HG03039 (cell line): ENCODE measurements at regions not wholly inside any gene's neighbourhood (a gene's known extent, or its start where the extent isn't known, plus 50 kb on each side); places are given as distances from the start of the nearest gene placed in this dataset.
"Not testable (repeated sequence)": the region's sequence is repeated elsewhere in the genome, so short reads cannot be mapped to it uniquely, and the experiment has no call there.

Source experiments
- ATAC-seq: cut with Tn5 transposase; IDR thresholded peaks from one replicate; pipeline ENCODE4 v1.9.1; 2021; ENCODE audit warnings: mild to moderate bottlenecking, moderate library complexity; ENCODE audit not compliant: unreplicated experiment

DNA sequence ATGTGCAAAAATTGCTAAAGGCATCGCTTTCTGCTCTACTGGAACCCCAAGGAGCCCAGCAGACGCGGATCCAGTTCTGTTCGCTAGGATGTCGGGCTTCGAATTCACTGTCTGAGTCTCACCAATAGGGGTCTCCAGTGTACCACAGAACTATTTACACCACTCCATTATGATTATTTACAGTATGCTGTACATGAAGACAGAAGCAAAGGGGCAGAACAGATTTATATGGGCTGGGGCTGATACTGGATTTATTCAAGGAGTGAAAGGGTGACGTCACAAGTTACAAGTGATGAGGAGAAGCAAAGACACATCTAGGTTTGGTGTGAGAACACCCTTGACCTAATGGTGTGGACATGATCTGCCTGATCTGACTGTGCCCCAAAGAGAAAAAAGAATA lies 185.3 kb upstream of the ATP5MC3 start:
- peak; percentile 76 for ATAC-seq

DNA sequence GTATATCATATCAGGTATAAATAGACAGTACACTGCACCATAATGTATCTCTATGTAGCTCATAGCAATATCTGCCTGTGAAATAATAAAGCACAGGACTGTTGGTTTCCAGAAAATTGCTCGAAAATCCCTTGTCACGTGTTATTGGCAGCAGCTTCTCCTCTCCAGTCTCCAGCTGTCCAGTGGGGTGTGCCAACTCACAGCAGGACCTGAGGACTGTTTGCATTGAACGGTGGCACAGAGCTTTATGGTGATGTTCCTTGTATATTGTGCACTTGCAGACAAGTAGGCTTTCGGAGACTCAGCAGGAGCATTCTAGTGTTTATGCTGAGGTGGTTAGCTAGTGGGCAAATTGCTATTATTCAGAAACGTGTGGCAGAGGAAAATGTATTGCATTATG lies 182.2 kb upstream of the ATP5MC3 start:
- ATAC-seq = no peak

DNA sequence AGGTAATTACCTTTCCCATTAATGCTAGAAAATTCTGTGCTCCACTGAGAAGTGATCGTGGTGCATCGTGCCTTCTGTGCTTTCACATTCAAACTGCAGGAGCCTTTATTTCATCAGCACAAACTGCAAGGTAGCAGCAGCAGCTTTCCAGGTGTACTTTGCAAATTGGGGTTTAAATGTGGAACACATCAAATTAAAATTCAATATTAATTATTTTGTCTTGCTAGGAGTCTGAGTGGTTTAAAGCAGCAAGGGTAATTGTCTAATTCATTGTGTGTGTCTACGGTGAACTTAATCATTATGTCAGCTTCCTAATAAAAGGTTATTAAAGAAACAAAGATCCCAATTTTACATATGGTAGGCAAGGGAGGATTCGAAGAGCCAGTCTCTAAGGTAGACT lies 180.8 kb upstream of the ATP5MC3 start:
- ATAC-seq = no peak

DNA sequence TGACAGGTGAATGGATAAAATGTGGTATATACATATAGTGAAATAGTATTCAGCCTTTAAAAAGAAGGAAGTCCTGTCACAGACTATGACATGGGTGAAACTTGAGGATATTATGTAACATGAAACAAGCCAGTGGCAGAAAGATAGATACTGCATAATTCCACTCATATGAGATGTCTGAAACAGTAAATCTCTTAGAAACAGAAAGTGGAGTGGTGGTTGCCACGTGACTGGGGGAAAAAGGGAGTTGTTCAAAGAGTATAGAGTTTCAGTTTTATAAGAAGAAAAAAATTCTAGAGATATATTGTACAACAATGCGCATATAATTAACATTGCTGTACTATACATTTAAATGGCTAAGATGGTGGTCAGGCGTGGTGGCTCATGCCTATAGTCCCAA lies 178.2 kb upstream of the ATP5MC3 start:
- ATAC-seq = no peak

DNA sequence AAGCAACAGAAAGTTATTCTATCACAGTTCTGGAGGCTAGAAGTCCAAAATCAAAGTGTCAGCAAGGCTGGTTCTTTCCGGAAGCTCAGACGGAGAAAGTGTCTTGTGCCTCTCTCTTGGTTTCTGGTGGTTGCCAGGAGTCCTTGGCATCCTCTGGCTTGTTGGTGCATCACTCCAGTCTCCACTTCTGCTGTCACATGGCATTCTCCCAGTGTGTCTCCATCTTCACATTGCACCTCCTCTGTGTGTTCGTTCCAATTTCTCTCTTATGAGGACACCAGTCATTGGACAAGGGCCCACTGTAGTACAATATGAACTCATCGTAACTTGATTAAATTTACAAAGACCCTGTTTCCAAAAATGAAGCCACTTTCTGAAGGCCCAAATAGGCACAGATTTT lies 175.4 kb upstream of the ATP5MC3 start:
- no peak for ATAC-seq

DNA sequence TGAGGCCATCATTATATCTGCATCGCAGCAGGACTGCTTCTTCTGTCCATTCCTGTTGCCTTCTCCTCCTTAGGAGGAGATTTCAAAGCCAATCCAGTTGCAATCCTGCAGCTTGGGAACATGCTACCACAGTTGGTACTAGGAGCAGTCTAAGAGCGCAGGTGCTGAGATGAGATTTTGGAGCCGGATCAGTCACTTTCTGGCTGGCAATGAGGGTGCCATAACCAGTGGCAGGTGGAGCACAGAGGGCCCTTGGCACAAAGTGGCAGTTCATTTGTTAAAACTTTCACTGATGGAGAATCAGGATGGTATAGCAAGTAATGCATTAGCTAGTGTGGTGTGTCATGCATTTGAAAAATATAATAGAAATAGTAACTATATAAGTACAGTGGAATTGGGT lies 173.7 kb upstream of the ATP5MC3 start:
- no peak for ATAC-seq

DNA sequence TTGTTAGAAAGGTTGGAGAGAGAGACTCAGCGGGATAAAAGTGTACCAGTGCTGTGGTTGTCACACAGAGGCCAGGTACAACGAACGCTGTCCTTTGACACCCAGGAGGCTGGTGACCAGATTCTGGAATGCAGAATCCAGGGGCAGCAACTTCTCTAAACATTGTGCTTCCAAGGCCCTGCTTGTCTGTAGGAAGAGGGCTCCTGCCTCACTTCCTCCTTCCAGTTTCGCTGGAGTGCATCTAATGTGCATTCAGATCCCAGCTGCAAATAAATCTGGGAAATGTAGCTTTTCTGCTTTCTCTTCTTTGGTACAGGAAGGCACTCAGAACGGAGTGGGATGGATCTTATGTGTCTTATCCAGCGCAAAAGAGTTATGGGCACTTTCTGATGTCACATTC lies 171.8 kb upstream of the ATP5MC3 start:
- no peak for ATAC-seq

DNA sequence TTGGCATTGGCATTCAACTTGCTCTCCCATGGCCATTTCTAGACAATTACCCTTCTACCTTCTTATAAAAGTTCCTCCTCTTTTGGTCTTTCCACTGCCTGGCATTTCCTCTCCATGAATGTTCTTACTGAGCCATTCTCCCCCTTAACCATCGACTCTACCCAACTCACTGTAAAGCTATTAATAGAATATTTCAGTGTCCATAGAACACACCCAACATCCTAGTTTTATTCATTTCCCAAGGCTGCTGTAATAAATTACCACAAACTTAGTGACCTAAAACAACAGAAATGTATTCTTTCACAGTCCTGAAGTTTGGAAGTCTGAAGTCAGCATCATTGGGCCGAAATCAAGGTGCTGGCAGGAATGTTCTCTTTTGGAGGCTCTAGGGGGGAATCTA lies 170.0 kb upstream of the ATP5MC3 start:
- ATAC-seq = no peak

DNA sequence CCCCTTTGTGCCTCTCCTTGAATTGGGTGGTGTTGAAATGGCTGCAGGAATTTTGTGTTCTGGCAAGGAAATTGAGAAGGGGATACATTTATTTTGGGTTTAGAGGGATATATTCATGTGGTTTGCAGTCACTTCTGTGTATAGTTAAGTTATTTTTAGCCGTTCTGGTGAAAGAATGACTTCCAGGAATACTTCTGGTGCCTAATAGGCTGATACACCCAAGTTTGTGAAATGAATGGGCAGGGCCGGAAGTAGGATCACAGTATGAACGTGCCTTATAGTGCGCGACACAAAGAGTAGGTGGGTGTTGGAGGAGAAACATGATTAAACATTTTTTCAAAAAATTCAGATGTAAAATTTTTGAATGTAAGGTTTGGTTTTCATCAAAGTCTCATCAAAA lies 168.6 kb upstream of the ATP5MC3 start:
- no peak for ATAC-seq

DNA sequence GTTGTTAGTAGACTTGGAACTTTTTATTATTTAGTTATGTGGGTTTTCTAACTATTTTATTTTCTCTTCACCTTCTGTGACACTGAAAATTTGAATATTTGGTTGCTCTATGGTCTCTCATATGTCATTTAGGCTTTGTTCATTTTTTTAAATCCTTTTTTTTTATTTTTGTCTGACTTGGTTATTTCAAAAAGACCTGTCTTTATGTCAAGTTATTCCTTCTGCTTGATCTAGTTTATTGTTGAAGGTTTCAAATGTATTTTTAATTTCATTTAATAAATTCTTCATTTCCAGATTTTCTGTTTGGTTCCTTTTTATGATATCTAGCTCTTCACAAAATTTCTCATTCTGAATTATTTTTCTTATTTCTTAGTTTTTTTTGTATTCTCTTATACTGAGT lies 160.6 kb upstream of the ATP5MC3 start:
- no peak for ATAC-seq

DNA sequence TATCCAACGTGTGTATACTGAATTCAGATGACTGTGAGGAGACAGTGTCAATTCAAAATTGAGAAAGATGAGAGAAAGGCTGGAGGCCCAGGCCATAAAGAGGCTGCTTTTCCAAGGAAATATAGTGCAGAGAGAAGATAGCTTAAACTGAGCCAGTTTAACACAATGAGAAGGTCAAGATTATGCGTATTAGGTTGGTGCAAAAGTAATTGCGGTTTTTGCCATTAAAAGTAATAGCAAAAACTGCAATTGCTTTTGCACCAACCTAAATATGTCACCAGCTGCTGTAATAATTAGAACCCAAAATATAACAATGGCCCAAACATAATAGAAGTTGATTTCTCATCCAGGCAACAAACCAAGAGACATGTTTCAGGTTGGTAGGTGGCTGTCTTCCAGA lies 148.7 kb upstream of the ATP5MC3 start:
- no peak for ATAC-seq

DNA sequence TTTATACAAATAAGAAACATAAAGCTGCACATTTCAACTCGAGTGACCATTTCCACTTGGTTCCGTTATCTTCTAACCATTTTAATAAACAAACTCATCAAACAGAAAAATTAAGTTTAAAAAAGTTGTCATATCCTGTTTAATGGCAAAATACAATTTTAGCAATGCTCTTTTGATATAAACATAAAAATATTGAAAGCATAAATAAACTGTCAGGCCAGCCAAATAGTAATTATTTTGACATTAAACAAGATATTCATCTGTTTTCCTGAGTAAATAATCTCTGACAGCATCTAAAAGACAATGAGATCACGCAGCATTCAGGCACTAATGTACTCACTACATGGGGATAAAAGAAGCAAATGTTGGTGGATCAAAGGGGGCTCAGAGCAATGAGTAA lies 145.3 kb upstream of the ATP5MC3 start:
- ATAC-seq = no peak

DNA sequence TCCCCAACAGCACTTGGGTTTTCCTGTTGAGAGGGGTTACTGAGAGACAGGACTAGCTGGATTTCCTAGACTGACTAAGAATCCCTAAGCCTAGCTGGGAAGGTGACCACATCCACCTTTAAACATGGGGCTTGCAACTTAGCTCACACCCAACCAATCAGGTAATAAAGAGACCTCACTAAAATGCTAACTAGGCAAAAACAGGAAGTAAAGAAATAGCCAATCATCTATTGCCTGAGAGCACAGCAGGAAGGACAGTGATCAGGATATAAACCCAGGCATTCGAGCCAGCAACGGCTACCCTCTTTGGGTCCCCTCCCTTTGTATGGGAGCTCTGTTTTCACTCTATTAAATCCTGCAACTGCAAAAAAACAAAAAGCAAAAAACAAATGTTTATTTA lies 144.7 kb upstream of the ATP5MC3 start:
- ATAC-seq = not testable (repeated sequence)

DNA sequence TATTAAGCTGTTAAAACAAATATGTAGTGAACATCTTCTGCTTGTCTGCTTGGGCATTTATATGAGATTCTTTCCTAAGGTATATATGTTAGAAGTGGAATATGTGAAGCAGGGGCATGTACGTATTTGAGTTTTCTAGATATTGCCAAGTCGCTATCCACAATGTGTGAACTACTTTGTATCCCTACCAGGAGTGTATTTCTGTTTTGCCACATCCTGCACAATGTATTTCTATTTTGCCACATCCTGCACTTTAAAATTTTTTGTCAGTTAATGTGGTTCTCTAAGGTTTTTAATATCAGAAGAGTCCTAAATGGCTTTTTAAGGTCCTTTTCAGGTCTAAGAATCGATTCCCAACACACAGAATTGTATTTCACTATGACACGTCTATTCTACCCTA lies 141.7 kb upstream of the ATP5MC3 start:
- no peak for ATAC-seq

DNA sequence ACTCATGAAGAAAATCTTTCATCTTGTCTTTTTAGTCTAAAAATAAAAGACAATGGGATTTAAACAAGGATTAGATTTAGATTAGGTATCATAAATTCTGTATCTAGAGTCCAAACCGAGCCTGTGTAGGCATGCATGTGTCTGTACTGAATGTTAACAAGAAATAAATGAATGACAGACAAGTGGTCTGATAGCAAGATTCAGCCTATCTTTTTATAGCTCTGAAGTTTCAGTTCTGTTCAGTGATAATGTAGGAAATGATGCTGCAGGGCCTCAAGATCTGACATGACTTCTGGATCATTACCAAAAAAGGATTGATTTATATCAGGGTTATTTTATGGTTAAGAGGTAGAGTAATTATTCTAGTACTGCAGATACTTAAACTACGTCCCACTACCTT lies 137.0 kb upstream of the ATP5MC3 start:
- ATAC-seq = no peak

DNA sequence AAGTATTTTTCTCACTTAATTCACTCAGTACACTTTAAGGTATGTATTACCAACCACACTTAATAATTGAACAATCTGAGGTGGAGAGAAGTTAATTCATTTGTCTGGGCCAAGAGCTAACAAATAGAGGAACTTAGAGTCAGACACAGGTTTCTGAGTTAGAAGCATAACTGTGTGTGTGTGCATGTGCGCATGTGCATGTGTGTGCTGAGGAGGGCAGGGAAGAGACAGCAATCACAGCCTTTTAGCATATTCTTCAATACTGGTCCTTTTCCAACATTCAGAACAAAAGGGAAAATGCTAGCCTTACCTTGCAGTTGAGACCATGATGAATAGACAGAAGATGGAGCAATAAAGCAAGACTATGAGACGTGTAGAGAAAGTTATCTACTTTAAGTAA lies 136.2 kb upstream of the ATP5MC3 start:
- no peak for ATAC-seq

DNA sequence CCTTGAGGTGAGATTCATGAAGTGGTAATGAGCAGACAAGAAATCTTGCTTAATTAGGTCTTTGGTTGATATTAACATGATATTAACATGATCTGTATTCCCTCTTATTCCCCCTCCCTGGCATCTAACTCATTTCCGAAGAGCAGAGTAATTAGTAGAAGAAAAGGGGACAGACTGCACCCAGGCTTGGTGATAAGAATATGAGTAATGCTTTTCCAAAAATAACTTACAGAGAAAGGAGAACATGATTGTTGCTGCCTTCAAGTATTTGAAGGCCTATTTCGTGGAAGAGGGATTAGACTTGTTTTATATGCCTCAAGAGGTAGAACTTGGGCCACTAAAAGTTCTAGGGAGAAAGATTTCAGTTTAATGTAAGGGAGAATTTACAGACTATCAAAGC lies 130.6 kb upstream of the ATP5MC3 start:
- no peak for ATAC-seq

DNA sequence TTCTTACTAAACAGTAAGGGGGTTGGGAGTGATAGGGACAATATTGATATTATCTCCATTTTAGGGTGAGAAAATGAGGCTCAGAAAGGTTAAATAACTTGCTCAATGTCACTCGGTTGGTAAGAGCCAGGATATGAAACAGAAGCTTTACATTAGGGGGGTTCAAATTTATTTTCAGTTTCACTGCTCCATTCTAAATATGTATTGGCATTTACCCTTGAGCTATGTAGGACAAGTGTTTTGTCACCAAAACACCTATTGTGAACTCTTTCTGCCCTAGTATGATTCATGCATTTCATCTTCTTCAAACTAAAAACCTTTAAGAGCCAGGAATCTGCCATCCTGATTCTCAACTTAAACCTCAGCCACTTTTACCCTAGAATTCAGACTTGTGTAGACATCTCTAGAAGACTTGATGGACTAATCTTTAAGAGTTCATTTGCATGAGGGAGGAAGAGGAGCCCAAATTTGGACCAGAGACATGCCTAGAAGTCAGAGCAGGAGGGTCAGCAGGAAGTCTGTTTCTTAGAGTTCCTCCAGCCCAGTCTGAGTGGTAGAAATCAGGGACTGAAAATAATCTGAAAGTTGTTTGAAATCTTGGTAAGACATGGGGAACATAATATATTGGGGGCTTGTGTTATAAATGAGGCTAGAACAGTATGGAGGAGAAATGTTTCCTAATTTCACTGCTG lies 129.4 kb upstream of the ATP5MC3 start:
- no peak for ATAC-seq

DNA sequence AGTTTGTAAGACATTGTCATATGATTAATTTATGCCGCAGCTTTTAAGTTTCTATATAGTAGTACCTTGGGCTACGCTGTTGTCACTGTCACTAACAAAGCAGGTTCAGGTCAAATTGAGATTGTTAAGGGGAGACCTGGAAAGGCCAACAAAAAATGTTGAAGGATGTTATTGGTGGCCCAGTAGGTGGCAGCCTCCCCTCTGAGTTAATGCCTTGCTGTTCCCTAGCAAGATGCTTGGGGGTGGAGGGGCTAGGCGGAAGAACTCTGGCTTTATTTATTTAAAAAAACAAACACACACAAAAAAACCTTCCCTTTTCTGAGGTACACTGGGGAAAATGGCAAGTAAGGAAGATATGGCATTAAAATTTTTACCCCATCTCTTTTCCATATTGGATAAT lies 128.3 kb upstream of the ATP5MC3 start:
- no peak for ATAC-seq

DNA sequence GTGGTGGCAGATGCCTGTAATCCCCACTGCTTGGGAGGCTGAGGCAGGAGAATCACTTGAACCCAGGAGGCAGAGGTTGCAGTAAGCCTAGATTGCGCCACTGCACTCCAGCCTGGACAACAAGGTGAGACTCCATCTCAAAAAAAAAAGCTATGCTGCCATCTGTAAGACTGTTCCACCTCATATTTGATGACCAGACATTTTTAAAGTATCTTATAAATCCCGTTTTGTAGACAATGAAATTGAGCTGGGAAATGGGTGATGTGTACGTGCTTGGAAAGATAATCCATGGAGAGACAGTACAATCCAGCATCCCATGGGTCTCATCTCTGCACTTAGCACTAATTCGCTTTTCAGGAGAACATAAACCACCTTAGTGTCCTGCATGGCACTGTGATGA lies 126.5 kb upstream of the ATP5MC3 start:
- ATAC-seq = no peak

DNA sequence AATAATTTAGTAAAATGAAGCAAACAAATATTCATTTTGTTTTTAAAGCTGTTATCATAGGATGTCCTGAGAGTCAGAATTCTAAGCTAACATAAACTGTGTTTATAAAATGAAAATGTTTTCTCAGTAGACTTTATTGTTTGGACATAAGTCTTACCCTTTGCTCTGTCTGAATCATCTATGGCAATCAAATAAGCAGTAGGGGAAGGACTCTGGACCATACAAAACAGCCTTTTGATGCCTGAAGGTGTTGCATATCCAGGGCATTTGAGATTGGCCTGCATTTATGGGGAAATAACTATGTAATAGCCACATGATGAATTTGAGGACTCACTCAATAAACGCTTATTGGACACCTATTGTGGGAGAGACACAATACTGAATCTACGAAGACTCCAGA lies 123.0 kb upstream of the ATP5MC3 start:
- ATAC-seq = no peak

DNA sequence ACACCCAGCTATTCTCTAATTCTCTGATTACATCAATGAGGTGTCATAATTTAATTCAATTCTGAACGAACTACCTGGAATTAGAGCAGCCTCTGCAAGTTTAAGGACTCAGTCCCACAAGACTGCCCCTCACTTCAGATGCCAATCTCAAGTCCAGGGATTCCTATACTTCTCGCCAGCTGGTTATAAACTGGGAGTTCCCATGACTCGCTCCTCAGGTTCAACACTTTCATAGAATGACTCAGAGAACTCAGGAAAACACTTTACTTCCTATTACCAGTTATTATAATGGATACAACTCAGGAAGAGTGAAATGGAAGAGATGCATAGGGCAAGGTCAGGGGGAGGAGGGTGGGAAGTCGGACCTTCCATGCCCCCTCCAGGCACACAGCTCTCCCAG lies 112.3 kb upstream of the ATP5MC3 start:
- ATAC-seq = no peak

DNA sequence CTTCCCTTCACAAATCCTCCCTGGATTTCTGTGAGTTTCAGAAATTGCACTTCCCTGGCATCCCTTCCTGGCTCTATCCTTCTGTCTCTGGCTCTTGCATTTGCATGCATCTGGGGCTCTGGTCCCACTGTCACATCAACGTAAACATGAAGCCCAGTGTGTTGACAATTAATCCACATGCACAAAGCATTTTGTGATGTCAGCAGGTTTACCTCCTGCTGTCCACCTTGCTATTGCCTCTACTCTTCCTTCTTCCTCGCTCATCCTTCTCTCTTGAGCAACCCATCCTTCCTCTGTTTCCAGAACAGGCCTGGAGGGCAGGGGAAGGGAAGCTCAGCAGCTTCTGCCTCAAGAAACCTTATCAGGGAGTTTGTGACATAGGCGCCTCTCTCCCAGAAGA lies 111.7 kb upstream of the ATP5MC3 start:
- no peak for ATAC-seq

DNA sequence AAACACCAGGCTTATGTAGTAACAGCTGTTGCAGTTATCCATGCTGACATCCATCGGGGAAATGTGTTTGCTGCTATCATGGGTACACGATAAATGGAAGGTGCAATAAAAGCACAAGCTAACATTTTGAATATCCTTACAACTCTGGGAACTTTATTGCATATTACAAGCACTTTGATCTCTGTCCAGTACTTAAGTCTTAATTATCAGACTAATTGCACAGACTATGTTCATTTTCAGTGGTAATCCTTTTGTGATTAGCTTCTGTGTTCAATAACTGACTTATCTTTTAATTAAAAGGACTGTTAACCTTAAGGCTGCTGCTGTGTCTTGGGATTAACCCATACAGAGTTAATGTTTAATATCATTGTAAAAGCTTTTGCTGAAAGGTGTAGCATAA lies 101.4 kb upstream of the ATP5MC3 start:
- no peak for ATAC-seq
